Endothelial cell of hepatic sinusoid (primary cell): ENCODE measurements at regions not wholly inside any gene's neighbourhood (a gene's known extent, or its start where the extent isn't known, plus 50 kb on each side); places are given as distances from the start of the nearest gene placed in this dataset.
"Not testable (repeated sequence)": the region's sequence is repeated elsewhere in the genome, so short reads cannot be mapped to it uniquely, and the experiment has no call there.

Experiments used
- in situ Hi-C: cut with HindIII; loops from 2 replicates; pipeline ENCODE4 v1.10.0; 2017; ENCODE audit warnings: low sequenced_read_pairs

- in situ Hi-C loops: no loop called here
Measured at GRCh38 chr13:50745542-50746115, 97.9 kb downstream of the DLEU7 start.

- in situ Hi-C loops: no loop called here
Measured at GRCh38 chr13:50747737-50748350, 95.6 kb downstream of the DLEU7 start.

GRCh38 chr13:50753221-50753620, 90.3 kb downstream of the DLEU7 start:
- in situ Hi-C loops: not testable (repeated sequence)

- in situ Hi-C loops: not testable (repeated sequence)
Measured at GRCh38 chr13:50755862-50756685, 87.4 kb downstream of the DLEU7 start.

- in situ Hi-C loops: no loop called here
Measured at GRCh38 chr13:50757008-50757407, 86.5 kb downstream of the DLEU7 start.

GRCh38 chr13:50758796-50759195, 84.7 kb downstream of the DLEU7 start:
- in situ Hi-C loops: no loop called here

- in situ Hi-C loops: no loop called here
Measured at GRCh38 chr13:50760751-50761150, 82.7 kb downstream of the DLEU7 start.

GRCh38 chr13:50761406-50761805, 82.1 kb downstream of the DLEU7 start:
- in situ Hi-C loops: no loop called here

- in situ Hi-C loops: no loop called here
Measured at GRCh38 chr13:50762969-50763567, 80.4 kb downstream of the DLEU7 start.

GRCh38 chr13:50766013-50766412, 77.5 kb downstream of the DLEU7 start:
- in situ Hi-C loops: no loop called here

GRCh38 chr13:50766695-50767094, 76.8 kb downstream of the DLEU7 start:
- in situ Hi-C loops: no loop called here

- in situ Hi-C loops: not testable (repeated sequence)
Measured at GRCh38 chr13:50772881-50773280, 70.6 kb downstream of the DLEU7 start.
